HG03159 (cell line): ENCODE measurements at regions not wholly inside any gene's neighbourhood (a gene's known extent, or its start where the extent isn't known, plus 50 kb on each side); places are given as distances from the start of the nearest gene placed in this dataset.
"Not testable (repeated sequence)": the region's sequence is repeated elsewhere in the genome, so short reads cannot be mapped to it uniquely, and the experiment has no call there.

Experiments
- ATAC-seq: cut with Tn5 transposase; IDR thresholded peaks from one replicate; pipeline ENCODE4 v1.9.1; 2021; ENCODE audit warnings: mild to moderate bottlenecking, moderate library complexity; ENCODE audit not compliant: unreplicated experiment

DNA sequence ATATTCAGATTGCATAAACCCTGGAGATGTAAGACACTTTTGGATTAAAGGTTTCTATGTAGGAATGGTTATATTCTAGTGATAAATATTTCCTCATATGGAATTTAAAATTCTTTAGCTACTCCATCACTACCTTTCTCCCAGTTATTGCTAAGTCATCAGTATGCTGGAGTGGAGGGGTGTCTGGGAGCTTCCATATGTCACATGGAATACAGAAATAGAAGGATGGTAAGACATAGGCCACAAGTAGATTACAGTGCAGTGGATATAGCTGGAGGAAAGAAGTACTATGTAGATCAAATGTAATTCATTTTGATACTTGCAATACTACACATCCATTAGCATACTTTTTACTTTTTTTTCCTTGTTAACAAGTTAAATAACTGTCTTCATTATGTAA lies 428.4 kb downstream of the ARL4A start:
- ATAC-seq = no peak

GRCh38 chr7:13117103-13117502 lies 429.7 kb downstream of the ARL4A start:
- no peak for ATAC-seq

GRCh38 chr7:13117592-13117991 lies 430.2 kb downstream of the ARL4A start:
- no peak for ATAC-seq

DNA sequence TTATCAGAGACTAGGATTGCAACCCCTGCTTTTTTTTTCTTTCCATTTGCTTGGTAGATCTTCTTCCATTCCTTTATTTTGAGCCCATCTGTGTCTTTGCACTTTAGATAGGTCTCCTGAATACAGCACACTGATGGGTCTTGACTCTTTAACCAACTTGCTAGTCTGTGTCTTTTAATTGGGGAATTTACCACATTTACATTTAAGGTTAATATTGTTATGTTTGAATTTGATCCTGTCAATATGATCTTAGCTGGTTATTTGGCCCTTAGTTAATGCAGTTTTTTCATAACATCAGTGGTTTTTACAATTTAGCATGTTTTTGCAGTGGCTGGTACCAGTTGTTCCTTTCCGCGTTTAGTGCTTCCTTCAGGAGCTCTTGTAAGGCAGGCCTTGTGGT lies 437.2 kb downstream of the ARL4A start:
- ATAC-seq = not testable (repeated sequence)

GRCh38 chr7:13126347-13126746 lies 438.9 kb downstream of the ARL4A start:
- no peak for ATAC-seq

DNA sequence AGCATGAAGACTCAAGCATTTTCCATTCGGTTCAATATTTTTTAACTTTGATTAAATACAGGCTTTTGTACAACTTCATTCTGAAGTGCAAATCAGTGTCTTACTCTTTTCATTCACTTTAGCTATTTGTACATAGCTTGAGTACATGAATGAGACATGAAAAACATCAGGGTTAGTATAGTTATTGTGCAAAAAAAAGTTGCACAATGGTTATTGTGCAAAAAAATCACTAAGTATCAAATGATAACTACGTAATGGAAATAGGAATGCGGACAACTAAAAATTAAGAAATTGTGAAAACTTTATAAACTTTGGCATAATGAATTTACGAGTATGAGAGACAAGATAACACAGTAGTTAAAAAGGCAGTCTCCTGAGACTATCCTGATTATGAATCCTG lies 442.9 kb downstream of the ARL4A start:
- ATAC-seq = no peak

DNA sequence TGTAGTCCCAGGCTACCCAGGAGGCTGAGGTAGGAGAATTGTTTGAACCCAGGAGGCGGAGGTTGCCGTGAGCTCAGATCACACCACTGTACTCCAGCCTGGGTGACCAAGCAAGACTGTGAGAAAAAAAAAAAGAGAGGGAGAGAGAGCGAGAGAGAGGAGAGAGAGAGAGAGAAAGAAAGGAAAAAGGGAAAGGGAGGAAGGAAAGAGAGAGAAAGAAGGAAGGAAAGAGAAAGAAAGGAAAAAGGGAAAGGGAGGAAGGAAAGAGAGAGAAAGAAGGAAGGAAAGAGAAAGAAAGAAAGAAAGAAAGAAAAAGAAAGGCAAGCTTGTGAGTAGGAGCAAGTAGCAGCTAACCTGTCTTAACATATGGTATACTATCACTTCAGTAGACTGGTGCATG lies 443.5 kb downstream of the ARL4A start:
- ATAC-seq = not testable (repeated sequence)

GRCh38 chr7:13132314-13132713 lies 444.9 kb downstream of the ARL4A start:
- ATAC-seq = no peak

DNA sequence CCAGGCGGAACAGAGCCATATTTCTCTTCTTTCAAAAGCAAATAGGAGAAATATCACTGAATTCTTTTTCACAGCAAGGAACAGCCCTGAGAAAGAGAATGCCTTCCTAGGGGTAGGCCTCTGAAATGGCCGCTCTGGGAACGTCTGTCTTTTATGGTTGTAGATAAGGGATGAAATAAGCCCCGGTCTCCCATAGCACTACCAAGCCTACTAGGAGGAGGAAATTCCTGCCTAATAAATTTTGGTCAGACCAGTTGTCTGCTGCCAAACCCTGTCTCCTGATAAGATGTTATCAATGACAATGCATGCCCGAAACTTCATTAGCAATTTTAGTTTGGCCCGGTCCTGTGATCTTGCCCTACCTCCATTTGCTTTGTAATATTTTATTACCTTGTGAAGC lies 448.9 kb downstream of the ARL4A start:
- not testable (repeated sequence) for ATAC-seq

DNA sequence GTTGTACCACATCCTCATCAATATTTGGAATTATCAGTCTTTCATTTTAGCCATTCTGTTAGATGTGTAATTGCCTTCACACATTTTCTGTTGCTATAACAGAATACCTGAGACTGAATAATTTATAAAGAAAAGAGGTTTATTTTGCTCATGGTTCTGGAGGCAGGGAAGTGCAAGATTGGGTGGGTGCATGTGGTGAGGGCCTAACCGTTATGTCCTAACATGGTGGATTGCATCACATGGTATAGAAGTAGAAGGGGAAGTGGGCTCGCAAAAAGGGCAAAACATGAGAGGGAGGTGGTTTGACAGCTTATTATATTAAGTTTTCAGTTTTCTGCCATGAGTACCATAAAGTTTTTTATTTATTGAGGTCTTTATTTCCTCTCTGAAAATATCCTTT lies 452.0 kb downstream of the ARL4A start:
- no peak for ATAC-seq

GRCh38 chr7:13144673-13145072 lies 457.2 kb downstream of the ARL4A start:
- ATAC-seq = no peak

- no peak for ATAC-seq
Observed at GRCh38 chr7:13148548-13148947, 461.1 kb downstream of the ARL4A start.

GRCh38 chr7:13151978-13152377 lies 464.5 kb downstream of the ARL4A start:
- no peak for ATAC-seq

DNA sequence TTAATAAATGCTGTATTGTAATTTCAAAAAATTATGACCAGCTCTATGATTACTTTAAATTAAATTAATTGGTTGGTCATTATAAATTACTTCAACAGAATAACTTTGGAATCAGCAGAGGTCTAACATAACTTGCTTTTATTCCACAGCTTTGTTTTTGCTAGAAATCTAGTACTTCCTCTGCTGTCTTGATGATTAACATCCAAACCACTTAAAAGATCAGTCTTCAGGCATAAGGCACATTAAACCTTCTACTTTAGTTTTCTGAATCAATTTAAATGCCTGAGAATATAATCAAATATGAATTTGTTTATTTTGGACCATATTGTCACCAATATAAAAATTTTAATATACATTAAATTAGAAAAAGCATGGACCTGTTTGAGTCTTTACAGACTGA lies 465.3 kb downstream of the ARL4A start:
- no peak for ATAC-seq

DNA sequence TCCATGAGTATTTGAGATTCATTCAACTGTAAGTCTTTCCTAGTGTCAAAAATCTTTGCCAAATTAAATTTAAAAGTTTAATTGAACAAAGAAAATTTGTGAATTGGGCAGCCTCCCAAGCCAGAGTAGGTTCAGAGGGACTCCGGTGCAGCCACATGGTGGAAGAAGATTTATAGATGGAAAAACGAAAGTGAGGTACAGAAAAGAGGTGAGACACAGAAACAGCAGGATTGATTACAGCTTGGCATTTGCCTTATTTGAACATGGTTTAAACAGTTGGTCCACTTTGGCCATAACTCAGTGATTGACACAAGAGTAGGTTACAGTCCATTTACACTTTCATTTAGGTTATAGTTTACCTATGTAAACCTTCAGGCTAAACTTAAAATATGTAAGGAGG lies 465.8 kb downstream of the ARL4A start:
- ATAC-seq = no peak

DNA sequence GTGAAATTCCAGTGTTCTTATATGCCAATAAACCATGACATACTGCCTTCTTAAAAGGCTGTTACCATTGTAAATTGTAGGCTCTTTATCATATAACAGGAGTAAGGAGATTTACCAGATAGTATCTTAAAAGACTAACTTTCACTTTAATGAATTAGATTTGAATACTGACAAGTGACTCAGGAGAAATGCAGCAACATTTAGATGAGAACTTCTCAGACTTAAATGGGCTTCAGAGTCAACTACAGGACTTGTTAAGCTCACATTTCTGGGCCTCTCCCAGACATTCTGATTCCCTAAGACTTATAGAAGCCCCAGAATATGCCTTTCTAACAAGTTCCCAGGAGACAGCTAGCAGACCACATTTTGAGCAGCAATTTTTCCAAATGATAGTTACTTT lies 466.3 kb downstream of the ARL4A start:
- ATAC-seq = no peak

DNA sequence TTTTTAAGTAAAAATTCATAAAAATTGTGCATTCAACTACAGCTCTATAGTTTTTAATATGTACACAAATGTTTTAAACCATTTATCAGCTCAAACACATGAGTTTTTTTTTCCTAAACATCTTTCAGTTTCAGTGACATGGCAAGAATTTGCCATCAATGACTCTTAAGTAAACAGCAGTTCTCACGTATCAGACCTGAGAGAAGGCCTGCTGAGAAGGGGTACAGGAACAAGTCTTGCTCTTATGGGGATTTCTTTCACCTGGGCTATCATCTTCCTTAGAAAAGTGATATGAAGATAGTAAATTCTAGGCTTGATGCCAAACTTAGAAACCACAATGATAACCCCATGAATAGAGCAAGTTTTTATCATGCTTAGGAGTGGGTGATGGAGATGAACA lies 467.8 kb downstream of the ARL4A start:
- no peak for ATAC-seq

DNA sequence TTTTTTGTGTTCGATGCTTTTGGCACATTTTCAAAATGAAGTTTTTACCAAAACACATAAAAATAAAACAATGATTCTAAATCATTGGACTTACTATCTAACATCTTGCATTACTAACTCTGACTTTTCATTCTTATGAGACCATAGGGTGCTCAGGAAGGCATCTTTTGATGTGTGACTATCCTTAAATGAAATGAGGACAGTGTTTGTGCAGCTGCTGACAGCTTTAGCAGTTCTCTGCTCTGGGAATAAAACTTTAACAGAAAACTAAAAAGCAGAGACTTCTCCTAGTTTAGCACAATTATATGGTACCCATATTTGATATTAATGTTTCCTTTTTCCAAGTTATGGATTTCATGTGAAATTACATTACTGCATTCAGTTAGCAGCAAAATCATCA lies 471.6 kb downstream of the ARL4A start:
- ATAC-seq = no peak

DNA sequence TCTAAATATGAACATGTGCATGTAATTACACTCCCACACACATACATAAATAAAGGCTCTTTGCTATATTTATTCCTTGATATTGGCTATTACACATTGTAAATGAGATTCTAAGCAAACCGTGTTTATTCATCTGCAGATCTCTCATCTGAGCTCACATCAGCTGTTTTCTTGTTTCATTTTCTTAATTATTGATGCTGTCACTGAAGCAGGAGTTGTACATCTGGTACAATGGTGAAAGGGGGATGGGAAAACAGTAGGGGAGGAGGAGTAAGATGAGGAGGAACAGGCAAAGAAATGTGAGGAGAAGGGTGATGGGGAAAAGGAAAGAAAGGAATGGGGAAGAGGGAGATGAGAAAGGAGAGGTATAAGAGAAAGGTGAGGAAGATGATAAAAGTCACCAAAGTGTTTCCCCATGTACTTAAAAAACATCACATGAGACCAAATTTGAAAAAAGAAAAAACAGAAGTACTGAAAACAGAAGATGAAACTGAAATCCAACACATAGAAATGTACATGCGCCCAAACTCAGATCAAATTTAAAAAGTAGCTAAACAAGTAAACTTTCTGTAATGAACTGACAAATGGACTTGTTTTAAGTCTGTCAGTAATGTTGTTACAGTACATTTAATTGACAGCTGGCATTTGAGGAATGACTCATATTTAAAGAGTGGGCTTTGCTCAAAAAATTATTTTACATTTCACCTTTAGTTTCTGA lies 472.2 kb downstream of the ARL4A start:
- ATAC-seq = no peak

- ATAC-seq = no peak
Observed at GRCh38 chr7:13161125-13161524, 473.7 kb downstream of the ARL4A start.

DNA sequence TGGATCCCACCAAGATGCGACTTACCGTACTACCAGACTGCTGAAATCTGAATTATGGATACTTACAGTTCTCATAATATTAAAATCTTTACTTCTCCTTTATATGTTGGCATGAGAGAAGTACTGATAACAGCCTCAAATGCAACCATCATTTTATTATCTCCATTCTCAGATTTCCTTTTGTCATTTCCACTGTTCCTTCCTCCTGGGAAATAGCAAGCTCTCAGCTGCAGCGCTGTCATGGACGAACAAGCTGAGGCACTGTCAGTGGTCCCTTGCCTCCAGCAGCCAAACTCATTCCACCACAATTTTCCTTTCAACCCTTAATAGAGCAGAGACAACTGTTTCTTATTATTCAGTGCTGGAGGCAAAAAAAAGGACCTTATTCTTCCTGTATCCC lies 478.4 kb downstream of the ARL4A start:
- ATAC-seq = no peak

DNA sequence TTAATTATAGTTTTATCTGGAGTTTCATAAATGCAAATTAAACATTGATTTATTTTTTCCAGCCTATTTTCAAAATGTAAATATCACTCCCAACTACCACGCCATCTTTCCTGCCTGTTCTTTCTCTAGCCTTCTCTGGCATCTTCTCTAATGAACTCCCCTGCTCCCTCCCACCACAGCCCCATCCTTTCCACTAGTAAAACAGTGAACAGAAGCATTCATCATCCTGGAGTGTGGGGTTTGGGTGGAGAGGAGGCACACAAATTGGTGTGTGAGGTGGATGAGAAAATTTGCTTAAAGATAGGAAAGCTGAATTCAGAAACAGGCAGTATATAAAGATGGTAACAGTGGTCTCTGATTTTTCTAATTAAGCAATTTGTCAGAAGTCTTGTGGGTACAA lies 479.4 kb downstream of the ARL4A start:
- ATAC-seq = no peak

GRCh38 chr7:13169356-13169755 lies 481.9 kb downstream of the ARL4A start:
- ATAC-seq = no peak
